Lower leg skin (tissue), 3 donors: ENCODE measurements at regions not wholly inside any gene's neighbourhood (a gene's known extent, or its start where the extent isn't known, plus 50 kb on each side); places are given as distances from the start of the nearest gene placed in this dataset.

Experiments used
- POLR2A ChIP-seq, 2 donors: fragments of 450-650 bp; IDR thresholded peaks; one replicate each; pipeline ENCODE4 v1.6.1; 2016 to 2017; ENCODE audit warnings: antibody characterized with exemption in 2 of 2, mild to moderate bottlenecking in 1 of 2, moderate library complexity in 1 of 2
- TF ChIP-seq, protein P1 (sequence below), 3 donors: fragments of 450-650 bp; IDR thresholded peaks; one replicate each; pipeline ENCODE4 v1.5.1; 2016; ENCODE audit warnings: antibody characterized with exemption in 3 of 3, mild to moderate bottlenecking in 3 of 3, moderate library complexity in 2 of 3

DNA sequence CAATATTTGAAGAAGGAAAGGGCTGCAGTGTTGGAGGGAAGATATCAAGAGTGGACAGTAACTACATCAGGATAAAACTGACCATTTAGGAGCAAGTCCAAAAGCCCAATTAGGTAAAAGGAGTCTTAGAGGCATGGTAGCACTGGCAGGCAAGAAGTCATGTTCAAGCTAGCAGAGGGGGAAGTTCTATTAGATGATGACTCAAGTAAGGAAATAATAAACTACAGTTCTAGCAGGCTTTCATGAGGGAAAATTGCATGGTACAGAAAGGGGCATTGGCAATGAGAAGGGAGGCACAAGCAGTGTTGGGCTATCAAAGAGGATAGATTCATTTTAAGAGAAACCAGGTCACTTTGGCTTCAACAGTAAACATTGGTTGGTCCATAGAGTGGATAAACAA, 156.1 kb upstream of the PTPRK start:
- TF ChIP-seq, protein P1, sequence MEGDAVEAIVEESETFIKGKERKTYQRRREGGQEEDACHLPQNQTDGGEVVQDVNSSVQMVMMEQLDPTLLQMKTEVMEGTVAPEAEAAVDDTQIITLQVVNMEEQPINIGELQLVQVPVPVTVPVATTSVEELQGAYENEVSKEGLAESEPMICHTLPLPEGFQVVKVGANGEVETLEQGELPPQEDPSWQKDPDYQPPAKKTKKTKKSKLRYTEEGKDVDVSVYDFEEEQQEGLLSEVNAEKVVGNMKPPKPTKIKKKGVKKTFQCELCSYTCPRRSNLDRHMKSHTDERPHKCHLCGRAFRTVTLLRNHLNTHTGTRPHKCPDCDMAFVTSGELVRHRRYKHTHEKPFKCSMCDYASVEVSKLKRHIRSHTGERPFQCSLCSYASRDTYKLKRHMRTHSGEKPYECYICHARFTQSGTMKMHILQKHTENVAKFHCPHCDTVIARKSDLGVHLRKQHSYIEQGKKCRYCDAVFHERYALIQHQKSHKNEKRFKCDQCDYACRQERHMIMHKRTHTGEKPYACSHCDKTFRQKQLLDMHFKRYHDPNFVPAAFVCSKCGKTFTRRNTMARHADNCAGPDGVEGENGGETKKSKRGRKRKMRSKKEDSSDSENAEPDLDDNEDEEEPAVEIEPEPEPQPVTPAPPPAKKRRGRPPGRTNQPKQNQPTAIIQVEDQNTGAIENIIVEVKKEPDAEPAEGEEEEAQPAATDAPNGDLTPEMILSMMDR (IDR thresholded peaks at IDR 0.05): no peak
- no peak for TF ChIP-seq POLR2A (IDR thresholded peaks at IDR 0.05)
